ENCODE measurements at regions not wholly inside any gene's neighbourhood (a gene's known extent, or its start where the extent isn't known, plus 50 kb on each side); places are given as distances from the start of the nearest gene placed in this dataset.

DNA sequence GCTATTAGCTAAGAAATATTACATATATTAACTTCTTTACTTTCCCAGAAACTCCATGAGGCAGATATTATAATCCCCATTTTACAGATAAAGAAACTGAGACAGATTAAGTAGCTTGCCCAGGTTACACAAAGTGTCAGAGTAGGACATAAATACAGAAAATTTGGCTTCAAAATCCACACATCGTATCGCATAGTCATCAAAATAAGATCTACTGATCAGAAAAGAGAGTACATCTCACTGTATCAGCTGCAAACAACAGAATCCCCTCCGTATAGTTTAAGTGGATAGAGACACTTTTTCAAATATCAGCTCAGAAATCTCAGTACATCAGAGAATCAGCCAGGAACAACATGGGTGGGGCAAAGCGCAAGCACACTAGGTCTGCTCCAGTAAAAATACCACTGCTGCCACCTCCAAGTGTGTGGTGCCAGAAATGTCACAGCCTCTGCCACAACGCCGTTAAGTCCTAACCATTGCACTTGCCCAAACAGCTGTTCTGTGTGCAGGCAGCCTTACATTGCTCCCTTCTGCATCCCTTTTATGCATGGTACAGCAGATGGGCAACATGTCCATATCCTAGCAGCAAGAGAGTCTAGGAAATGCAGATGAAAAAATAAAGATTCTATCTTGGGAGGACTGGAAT, 204.8 kb downstream of the KLF12 start:
- WGBS, 2 experiments: 93 to 96% methylated on average over 6 of the region's 6 CpGs
- no peaks in the 10 kb centered on the region for H3K36me3 ChIP-seq (ENCODE audit: control insufficient read depth, insufficient read depth, low read length)
- H3K27ac ChIP-seq (ENCODE audit: insufficient read depth, low read depth, low read length, poor library complexity, severe bottlenecking): no peak overlapping the region
- H3K4me3 ChIP-seq (ENCODE audit: insufficient read depth, low read depth, low read length): no peak overlapping the region
- no peaks in the 10 kb centered on the region for H3K4me1 ChIP-seq (ENCODE audit: control insufficient read depth, insufficient read depth, low read length)
- H3K9me3 ChIP-seq (ENCODE audit: control insufficient read depth, low read length): no peaks in the 10 kb centered on the region
- H3K27me3 ChIP-seq (ENCODE audit: control insufficient read depth, insufficient read depth, low read length, poor library complexity, severe bottlenecking): no peaks in the 10 kb centered on the region

DNA sequence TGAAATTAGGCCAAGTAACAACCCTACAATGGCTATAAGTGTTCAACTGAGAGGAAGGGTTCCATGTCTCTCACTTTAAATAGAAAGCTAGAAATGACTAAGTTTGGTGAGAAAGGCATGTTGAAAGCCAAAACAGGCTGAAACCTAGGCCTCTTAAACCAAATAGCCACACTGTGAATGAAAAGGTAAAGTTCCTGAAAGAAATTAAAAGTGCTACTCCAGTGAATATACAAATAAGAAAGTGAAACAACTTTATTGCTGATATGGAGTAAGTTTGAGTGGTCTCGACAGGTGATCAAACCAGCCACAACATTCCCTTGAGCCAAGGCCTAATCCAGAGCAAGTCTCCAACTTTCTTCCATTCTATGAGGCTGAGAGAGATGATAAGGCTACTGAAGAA, 209.6 kb downstream of the KLF12 start:
- Histone ChIP-seq H3K9me3 (ENCODE audit: control insufficient read depth, low read length) (no peaks in the 10 kb centered on the region), H3K27me3 (ENCODE audit: control insufficient read depth, insufficient read depth, low read length, poor library complexity, severe bottlenecking) (no peaks in the 10 kb centered on the region), H3K27ac (ENCODE audit: insufficient read depth, low read depth, low read length, poor library complexity, severe bottlenecking) (no peak overlapping the region), H3K4me3 (ENCODE audit: insufficient read depth, low read depth, low read length) (no peak overlapping the region), H3K4me1 (ENCODE audit: control insufficient read depth, insufficient read depth, low read length) (peaks cover 6% of the 10 kb centered on the region), H3K36me3 (ENCODE audit: control insufficient read depth, insufficient read depth, low read length) (no peaks in the 10 kb centered on the region)
- WGBS, 2 experiments: 95 to 100% methylated on average over 1 of the region's 1 CpG

DNA sequence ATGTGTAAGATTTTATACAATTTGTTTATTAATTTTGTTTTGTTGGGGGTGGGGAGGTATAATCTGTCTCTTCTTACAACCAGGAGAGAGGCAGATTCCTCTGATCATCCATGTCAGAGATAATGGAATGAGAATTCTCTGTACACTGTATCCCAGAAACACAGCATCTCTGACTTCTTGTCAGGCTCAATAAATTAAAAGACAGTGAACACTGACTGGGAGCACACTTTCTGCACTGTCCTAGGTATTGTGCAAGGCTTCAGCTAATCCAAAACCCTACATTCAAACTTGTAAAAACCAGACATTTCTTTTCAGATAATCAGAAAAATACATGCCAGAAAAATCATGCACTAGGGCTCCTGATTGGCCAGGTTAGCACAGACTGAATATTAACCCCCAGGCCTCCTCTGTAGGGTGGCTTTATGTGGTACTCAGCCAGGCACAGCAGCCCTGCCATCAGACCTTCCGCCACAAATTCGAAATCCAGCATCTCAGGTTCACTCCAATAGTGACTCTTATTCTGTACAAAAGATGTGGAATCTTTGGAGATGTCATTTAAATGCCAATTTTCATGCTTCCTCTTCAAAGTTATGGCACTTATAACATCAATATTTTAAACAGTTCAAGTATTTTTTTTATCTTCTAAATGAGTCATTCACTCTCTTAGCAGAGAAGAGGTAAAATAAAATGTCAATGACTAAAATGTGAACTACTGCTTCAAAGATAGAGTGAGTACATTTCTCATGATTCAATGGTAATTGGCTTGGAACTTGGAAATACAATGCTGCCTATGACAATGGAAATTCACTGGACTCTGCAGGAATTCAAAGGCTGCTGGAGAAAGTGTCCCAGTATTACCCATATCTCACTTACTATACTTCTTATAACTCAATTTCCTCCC, 211.5 kb downstream of the KLF12 start:
- no peaks in the 10 kb centered on the region for H3K36me3 ChIP-seq (ENCODE audit: control insufficient read depth, insufficient read depth, low read length)
- no peaks in the 10 kb centered on the region for H3K9me3 ChIP-seq (ENCODE audit: control insufficient read depth, low read length)
- 94% methylated on average over 2 of the region's 2 CpGs; no CpG with 5 or more reads in 1 of the 2 experiments for WGBS, 2 experiments
- no peak overlapping the region for H3K4me3 ChIP-seq (ENCODE audit: insufficient read depth, low read depth, low read length)
- H3K4me1 ChIP-seq (ENCODE audit: control insufficient read depth, insufficient read depth, low read length): peaks cover 6% of the 10 kb centered on the region
- no peaks in the 10 kb centered on the region for H3K27me3 ChIP-seq (ENCODE audit: control insufficient read depth, insufficient read depth, low read length, poor library complexity, severe bottlenecking)
- H3K27ac ChIP-seq (ENCODE audit: insufficient read depth, low read depth, low read length, poor library complexity, severe bottlenecking): no peak overlapping the region

DNA sequence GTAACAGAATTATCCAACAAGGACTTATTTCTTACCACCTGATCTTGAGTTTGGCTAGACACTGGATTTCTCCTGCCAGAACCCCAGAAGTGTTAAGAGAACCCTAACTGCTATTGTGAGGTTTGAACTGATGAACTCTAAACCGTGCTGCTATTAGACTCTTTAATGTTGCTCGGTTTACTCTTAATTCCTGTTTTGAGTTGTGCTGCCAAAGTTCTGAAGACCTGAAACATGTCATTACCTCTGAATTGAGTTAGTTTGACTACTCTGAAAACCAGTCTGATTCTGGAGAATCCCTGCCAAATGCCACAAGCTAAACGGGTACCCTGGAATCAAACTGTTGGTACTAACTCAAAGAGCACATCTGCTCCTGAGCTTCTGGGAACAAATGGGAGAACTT, 215.5 kb downstream of the KLF12 start:
- H3K36me3 ChIP-seq (ENCODE audit: control insufficient read depth, insufficient read depth, low read length): no peaks in the 10 kb centered on the region
- H3K4me1 ChIP-seq (ENCODE audit: control insufficient read depth, insufficient read depth, low read length): peaks cover 6% of the 10 kb centered on the region
- H3K27ac ChIP-seq (ENCODE audit: insufficient read depth, low read depth, low read length, poor library complexity, severe bottlenecking): no peak overlapping the region
- 78 to 79% methylated on average over 3 of the region's 3 CpGs for WGBS, 2 experiments
- H3K9me3 ChIP-seq (ENCODE audit: control insufficient read depth, low read length): no peaks in the 10 kb centered on the region
- H3K27me3 ChIP-seq (ENCODE audit: control insufficient read depth, insufficient read depth, low read length, poor library complexity, severe bottlenecking): no peaks in the 10 kb centered on the region
- no peak overlapping the region for H3K4me3 ChIP-seq (ENCODE audit: insufficient read depth, low read depth, low read length)

DNA sequence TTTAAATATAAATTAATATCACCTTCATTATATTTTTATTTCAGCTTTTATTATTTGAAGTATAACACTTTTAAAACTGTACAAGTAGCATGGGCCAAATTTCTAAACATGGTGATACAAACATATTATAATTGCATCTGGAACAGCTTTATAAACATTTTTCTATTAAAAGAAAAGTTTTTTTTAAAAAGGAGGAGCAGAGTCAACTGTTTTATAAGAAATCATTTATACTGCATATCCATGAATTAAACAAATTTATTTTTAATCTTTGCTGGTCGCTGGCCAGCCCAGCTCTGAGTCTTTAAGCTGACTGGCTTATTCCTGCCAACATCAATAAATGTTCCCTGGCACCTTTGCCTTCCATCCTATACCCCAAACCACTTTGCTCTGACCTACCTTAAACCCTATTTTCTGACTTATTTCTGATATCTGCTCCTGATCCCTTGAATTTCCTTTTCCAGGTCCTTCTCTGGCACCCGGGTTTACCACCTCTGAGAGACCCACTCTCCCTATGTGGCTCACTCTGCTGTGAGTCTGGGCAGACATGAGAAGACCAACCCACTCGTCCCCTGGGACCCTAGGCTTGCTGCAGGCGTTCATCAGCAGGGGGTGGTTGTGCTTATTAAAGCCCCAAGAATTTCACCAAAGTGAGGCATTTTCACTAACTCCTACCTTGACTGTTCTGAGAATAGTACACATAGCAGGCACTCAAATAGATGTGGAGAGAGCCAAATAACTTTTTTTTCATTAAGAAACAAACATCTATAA, 220.3 kb downstream of the KLF12 start:
- no peaks in the 10 kb centered on the region for H3K36me3 ChIP-seq (ENCODE audit: control insufficient read depth, insufficient read depth, low read length)
- no peak overlapping the region for H3K27ac ChIP-seq (ENCODE audit: insufficient read depth, low read depth, low read length, poor library complexity, severe bottlenecking)
- H3K4me3 ChIP-seq (ENCODE audit: insufficient read depth, low read depth, low read length): no peak overlapping the region
- peaks cover 6% of the 10 kb centered on the region for H3K4me1 ChIP-seq (ENCODE audit: control insufficient read depth, insufficient read depth, low read length)
- no peaks in the 10 kb centered on the region for H3K27me3 ChIP-seq (ENCODE audit: control insufficient read depth, insufficient read depth, low read length, poor library complexity, severe bottlenecking)
- 75 to 78% methylated on average over 4 of the region's 4 CpGs for WGBS, 2 experiments
- H3K9me3 ChIP-seq (ENCODE audit: control insufficient read depth, low read length): no peaks in the 10 kb centered on the region

DNA sequence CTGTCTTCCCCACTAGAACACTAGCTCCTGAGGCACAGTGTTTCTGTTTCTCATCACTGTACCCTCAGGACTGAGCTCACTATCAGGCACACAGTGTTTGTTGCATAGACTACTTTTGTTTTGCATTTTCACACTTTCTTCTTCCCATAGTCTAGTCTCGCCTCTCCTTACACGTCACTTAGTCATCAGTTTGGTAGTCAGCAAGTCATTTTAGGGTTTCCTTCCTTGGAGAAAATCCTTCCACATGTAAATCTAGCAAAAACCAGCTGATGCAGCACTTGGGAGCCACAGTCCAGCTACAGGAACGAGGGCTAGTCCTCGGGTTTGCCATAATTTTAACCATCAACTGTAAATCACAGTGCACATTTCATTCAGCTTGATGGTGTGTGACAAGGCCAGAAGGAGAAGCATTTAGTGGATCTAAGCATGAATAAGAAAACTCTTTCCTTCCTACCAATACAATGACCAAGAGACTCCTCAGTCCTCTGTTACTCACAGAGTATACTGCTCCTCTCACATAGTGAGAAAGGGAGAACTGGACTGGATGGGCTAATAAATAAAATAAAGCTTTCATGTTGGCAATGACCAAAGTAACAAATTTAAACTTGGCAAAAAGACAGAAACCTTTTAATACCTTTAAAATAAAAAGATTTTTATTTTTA, 221.0 kb downstream of the KLF12 start:
- Histone ChIP-seq H3K36me3 (ENCODE audit: control insufficient read depth, insufficient read depth, low read length) (no peaks in the 10 kb centered on the region), H3K27ac (ENCODE audit: insufficient read depth, low read depth, low read length, poor library complexity, severe bottlenecking) (no peak overlapping the region), H3K4me3 (ENCODE audit: insufficient read depth, low read depth, low read length) (no peak overlapping the region), H3K4me1 (ENCODE audit: control insufficient read depth, insufficient read depth, low read length) (peaks cover 6% of the 10 kb centered on the region), H3K27me3 (ENCODE audit: control insufficient read depth, insufficient read depth, low read length, poor library complexity, severe bottlenecking) (no peaks in the 10 kb centered on the region), H3K9me3 (ENCODE audit: control insufficient read depth, low read length) (no peaks in the 10 kb centered on the region)
- WGBS, 2 experiments: 76 to 92% methylated on average over 4 of the region's 4 CpGs

DNA sequence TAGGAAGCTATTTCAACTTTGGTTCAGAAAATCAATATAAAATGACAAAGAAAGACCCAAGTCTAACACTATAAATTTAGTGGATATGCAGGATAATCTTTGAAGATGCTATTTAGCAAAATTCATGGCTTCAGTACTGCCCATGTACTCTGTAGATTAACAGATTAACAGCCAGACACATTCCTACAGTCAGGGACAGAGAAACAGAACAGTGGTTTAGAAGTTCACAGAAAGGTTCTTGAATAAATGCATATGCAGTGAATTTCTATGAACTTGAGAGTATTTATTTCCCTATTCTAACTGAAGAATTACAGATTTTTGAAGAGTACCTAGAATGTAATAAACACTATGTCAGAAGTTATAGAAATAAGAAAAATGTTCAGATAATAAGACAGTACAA, 222.8 kb downstream of the KLF12 start:
- Histone ChIP-seq H3K27me3 (ENCODE audit: control insufficient read depth, insufficient read depth, low read length, poor library complexity, severe bottlenecking) (no peaks in the 10 kb centered on the region), H3K4me1 (ENCODE audit: control insufficient read depth, insufficient read depth, low read length) (peaks cover 6% of the 10 kb centered on the region), H3K4me3 (ENCODE audit: insufficient read depth, low read depth, low read length) (no peak overlapping the region), H3K9me3 (ENCODE audit: control insufficient read depth, low read length) (no peaks in the 10 kb centered on the region), H3K27ac (ENCODE audit: insufficient read depth, low read depth, low read length, poor library complexity, severe bottlenecking) (no peak overlapping the region), H3K36me3 (ENCODE audit: control insufficient read depth, insufficient read depth, low read length) (no peaks in the 10 kb centered on the region)

DNA sequence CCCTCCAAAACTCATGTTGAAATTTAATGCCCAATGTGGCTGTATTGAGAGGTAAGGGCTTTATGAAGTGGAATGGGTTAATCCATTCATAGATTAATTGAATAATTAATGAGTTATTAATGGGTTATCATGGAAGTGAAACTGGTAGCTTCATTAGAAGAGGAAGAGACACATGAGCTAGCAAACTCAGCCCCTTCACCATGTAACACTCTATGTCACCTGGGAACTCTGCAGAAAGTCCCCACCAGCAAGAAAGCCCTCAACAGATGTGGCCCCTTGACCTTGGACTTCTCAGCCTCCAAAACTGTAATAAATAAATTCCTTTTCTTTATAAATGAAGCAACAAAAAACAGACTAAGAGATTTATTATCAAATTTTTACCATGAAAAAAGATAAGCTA, 223.5 kb downstream of the KLF12 start:
- H3K9me3 ChIP-seq (ENCODE audit: control insufficient read depth, low read length): no peaks in the 10 kb centered on the region
- H3K4me3 ChIP-seq (ENCODE audit: insufficient read depth, low read depth, low read length): no peak overlapping the region
- H3K36me3 ChIP-seq (ENCODE audit: control insufficient read depth, insufficient read depth, low read length): no peaks in the 10 kb centered on the region
- peaks cover 6% of the 10 kb centered on the region for H3K4me1 ChIP-seq (ENCODE audit: control insufficient read depth, insufficient read depth, low read length)
- H3K27me3 ChIP-seq (ENCODE audit: control insufficient read depth, insufficient read depth, low read length, poor library complexity, severe bottlenecking): no peaks in the 10 kb centered on the region
- no peak overlapping the region for H3K27ac ChIP-seq (ENCODE audit: insufficient read depth, low read depth, low read length, poor library complexity, severe bottlenecking)

DNA sequence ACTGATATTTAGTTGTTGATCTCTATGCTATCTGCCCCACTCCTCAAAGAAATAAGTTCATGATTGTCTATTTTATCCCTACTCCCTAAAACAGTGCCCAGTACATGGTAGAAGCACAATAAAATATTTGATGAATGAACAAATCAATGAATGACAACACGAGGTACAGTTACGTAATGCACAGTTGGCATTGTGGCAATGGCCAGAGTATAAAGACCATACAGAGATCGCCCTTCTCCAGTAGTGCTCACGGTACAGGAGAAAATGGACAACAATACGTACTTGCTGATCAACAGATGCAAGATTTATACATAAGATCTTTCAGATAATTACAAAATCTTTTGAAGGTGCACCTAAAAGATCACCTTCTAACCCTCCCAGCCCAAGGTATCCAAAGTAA, 225.4 kb downstream of the KLF12 start:
- Histone ChIP-seq H3K36me3 (ENCODE audit: control insufficient read depth, insufficient read depth, low read length) (no peaks in the 10 kb centered on the region), H3K9me3 (ENCODE audit: control insufficient read depth, low read length) (no peaks in the 10 kb centered on the region), H3K4me3 (ENCODE audit: insufficient read depth, low read depth, low read length) (no peak overlapping the region), H3K27ac (ENCODE audit: insufficient read depth, low read depth, low read length, poor library complexity, severe bottlenecking) (no peak overlapping the region), H3K27me3 (ENCODE audit: control insufficient read depth, insufficient read depth, low read length, poor library complexity, severe bottlenecking) (no peaks in the 10 kb centered on the region), H3K4me1 (ENCODE audit: control insufficient read depth, insufficient read depth, low read length) (peaks cover 6% of the 10 kb centered on the region)
- WGBS, 2 experiments: 97 to 98% methylated on average over 5 of the region's 5 CpGs

DNA sequence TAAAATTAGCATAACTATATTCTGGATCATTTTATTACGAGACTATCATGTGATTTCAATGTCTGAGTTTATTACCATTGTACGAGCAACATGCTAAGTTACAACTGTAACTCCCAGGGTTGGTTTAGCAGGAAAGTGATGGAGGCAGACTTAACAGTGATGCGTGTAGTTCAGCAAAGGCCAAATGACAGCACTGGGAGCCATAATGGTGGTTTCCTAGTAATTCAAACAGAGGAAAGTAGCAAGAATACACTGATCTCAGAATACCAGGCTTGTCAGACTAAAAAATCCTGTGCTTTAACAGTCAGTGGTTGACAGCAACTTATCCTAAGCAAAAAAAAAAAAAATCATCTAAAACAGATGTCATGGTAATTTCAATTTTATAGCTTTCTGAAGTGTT, 229.6 kb downstream of the KLF12 start:
- H3K36me3 ChIP-seq (ENCODE audit: control insufficient read depth, insufficient read depth, low read length): no peaks in the 10 kb centered on the region
- 88 to 96% methylated on average over 3 of the region's 3 CpGs for WGBS, 2 experiments
- no peak overlapping the region for H3K4me3 ChIP-seq (ENCODE audit: insufficient read depth, low read depth, low read length)
- H3K4me1 ChIP-seq (ENCODE audit: control insufficient read depth, insufficient read depth, low read length): no peaks in the 10 kb centered on the region
- no peaks in the 10 kb centered on the region for H3K9me3 ChIP-seq (ENCODE audit: control insufficient read depth, low read length)
- no peaks in the 10 kb centered on the region for H3K27me3 ChIP-seq (ENCODE audit: control insufficient read depth, insufficient read depth, low read length, poor library complexity, severe bottlenecking)
- H3K27ac ChIP-seq (ENCODE audit: insufficient read depth, low read depth, low read length, poor library complexity, severe bottlenecking): no peak overlapping the region

Measured in ectodermal cell (in vitro differentiated cells).